Stomach smooth muscle (tissue), 2 donors: ENCODE measurements at regions not wholly inside any gene's neighbourhood (a gene's known extent, or its start where the extent isn't known, plus 50 kb on each side); places are given as distances from the start of the nearest gene placed in this dataset.

Experiments
- H3K27ac ChIP-seq: one replicate; pipeline ENCODE4 v1.7.0; 2013; ENCODE audit warnings: mild to moderate bottlenecking, low read length, inconsistent platforms
- H3K27me3 ChIP-seq, 2 donors: one replicate each; pipeline ENCODE4 v1.7.0; 2013; ENCODE audit warnings: low read length in 2 of 2; ENCODE audit not compliant: insufficient read depth in 2 of 2, control insufficient read depth in 1 of 2
- H3K36me3 ChIP-seq, 2 donors: one replicate each; pipeline ENCODE4 v1.7.0; 2013; ENCODE audit warnings: low read length in 2 of 2; ENCODE audit not compliant: control insufficient read depth in 2 of 2, insufficient read depth in 2 of 2
- H3K4me1 ChIP-seq: one replicate; pipeline ENCODE4 v1.7.0; 2013; ENCODE audit warnings: low read length; ENCODE audit not compliant: control insufficient read depth, insufficient read depth
- H3K4me3 ChIP-seq, 2 donors: one replicate each; pipeline ENCODE4 v1.7.0; 2013; ENCODE audit warnings: low read length in 2 of 2
- H3K9ac ChIP-seq, 2 donors: one replicate each; pipeline ENCODE4 v1.7.0; 2013; ENCODE audit warnings: low read length in 2 of 2, mild to moderate bottlenecking in 1 of 2
- H3K9me3 ChIP-seq, 2 donors: one replicate each; pipeline ENCODE4 v1.7.0; 2013; ENCODE audit warnings: low read length in 2 of 2; ENCODE audit not compliant: control insufficient read depth in 2 of 2
- donor health status: healthy.
- donor health status: Pancreatic carcinoma.

- Histone ChIP-seq H3K9me3 (no peaks in the 10 kb centered on the region), H3K36me3 (no peaks in the 10 kb centered on the region), H3K9ac (no peak overlapping the region), H3K4me3 (no peak overlapping the region), H3K27me3 (no peaks in the 10 kb centered on the region), H3K27ac (no peak overlapping the region), H3K4me1 (peaks cover 7% of the 10 kb centered on the region)
Observed at GRCh38 chr9:107669422-107669821, 179.9 kb upstream of the KLF4 start.

GRCh38 chr9:107667231-107668070, 177.9 kb upstream of the KLF4 start:
- no peak overlapping the region for H3K4me3 ChIP-seq
- H3K4me1 ChIP-seq = peaks cover 7% of the 10 kb centered on the region
- H3K27ac ChIP-seq = no peak overlapping the region
- H3K9me3 ChIP-seq = no peaks in the 10 kb centered on the region
- no peaks in the 10 kb centered on the region for H3K27me3 ChIP-seq
- H3K36me3 ChIP-seq = no peaks in the 10 kb centered on the region
- no peak overlapping the region for H3K9ac ChIP-seq

- Histone ChIP-seq H3K27ac (no peak overlapping the region), H3K9me3 (no peaks in the 10 kb centered on the region), H3K4me1 (peaks cover 7% of the 10 kb centered on the region), H3K36me3 (no peaks in the 10 kb centered on the region), H3K9ac (no peak overlapping the region), H3K4me3 (no peak overlapping the region), H3K27me3 (no peaks in the 10 kb centered on the region)
Observed at GRCh38 chr9:107665057-107665456, 175.5 kb upstream of the KLF4 start.

GRCh38 chr9:107660976-107661375, 171.4 kb upstream of the KLF4 start:
- Histone ChIP-seq H3K9me3 (no peaks in the 10 kb centered on the region), H3K4me3 (no peak overlapping the region), H3K36me3 (no peaks in the 10 kb centered on the region), H3K9ac (no peak overlapping the region), H3K4me1 (no peaks in the 10 kb centered on the region), H3K27ac (no peak overlapping the region), H3K27me3 (no peaks in the 10 kb centered on the region)

GRCh38 chr9:107653263-107653821, 163.8 kb upstream of the KLF4 start:
- no peaks in the 10 kb centered on the region for H3K27me3 ChIP-seq
- H3K27ac ChIP-seq = no peak overlapping the region
- H3K4me3 ChIP-seq = no peak overlapping the region
- H3K9me3 ChIP-seq = no peaks in the 10 kb centered on the region
- H3K36me3 ChIP-seq = no peaks in the 10 kb centered on the region
- H3K4me1 ChIP-seq = peaks cover 4% of the 10 kb centered on the region
- no peak overlapping the region for H3K9ac ChIP-seq

GRCh38 chr9:107650995-107651394, 161.4 kb upstream of the KLF4 start:
- Histone ChIP-seq H3K4me3 (no peak overlapping the region), H3K9me3 (no peaks in the 10 kb centered on the region), H3K27ac (no peak overlapping the region), H3K36me3 (no peaks in the 10 kb centered on the region), H3K4me1 (peaks cover 4% of the 10 kb centered on the region), H3K27me3 (no peaks in the 10 kb centered on the region), H3K9ac (no peak overlapping the region)

- Histone ChIP-seq H3K27me3 (no peaks in the 10 kb centered on the region), H3K27ac (no peak overlapping the region), H3K4me1 (peaks cover 4% of the 10 kb centered on the region), H3K9me3 (no peaks in the 10 kb centered on the region), H3K36me3 (no peaks in the 10 kb centered on the region), H3K4me3 (no peak overlapping the region), H3K9ac (no peak overlapping the region)
Observed at GRCh38 chr9:107650321-107650720, 160.8 kb upstream of the KLF4 start.

GRCh38 chr9:107648153-107648715, 158.7 kb upstream of the KLF4 start:
- peaks cover 2% of the 10 kb centered on the region for H3K4me1 ChIP-seq
- H3K4me3 ChIP-seq = no peak overlapping the region
- H3K36me3 ChIP-seq = no peaks in the 10 kb centered on the region
- H3K9me3 ChIP-seq = no peaks in the 10 kb centered on the region
- no peak overlapping the region for H3K9ac ChIP-seq
- no peak overlapping the region for H3K27ac ChIP-seq
- H3K27me3 ChIP-seq = no peaks in the 10 kb centered on the region

GRCh38 chr9:107647611-107648010, 158.0 kb upstream of the KLF4 start:
- Histone ChIP-seq H3K9ac (no peak overlapping the region), H3K9me3 (no peaks in the 10 kb centered on the region), H3K4me1 (no peaks in the 10 kb centered on the region), H3K27ac (no peak overlapping the region), H3K27me3 (no peaks in the 10 kb centered on the region), H3K36me3 (no peaks in the 10 kb centered on the region), H3K4me3 (no peak overlapping the region)

GRCh38 chr9:107647141-107647540, 157.6 kb upstream of the KLF4 start:
- Histone ChIP-seq H3K4me1 (no peaks in the 10 kb centered on the region), H3K27ac (no peak overlapping the region), H3K36me3 (no peaks in the 10 kb centered on the region), H3K9ac (no peak overlapping the region), H3K4me3 (no peak overlapping the region), H3K27me3 (no peaks in the 10 kb centered on the region), H3K9me3 (no peaks in the 10 kb centered on the region)

GRCh38 chr9:107645464-107645833, 155.9 kb upstream of the KLF4 start:
- Histone ChIP-seq H3K27ac (no peak overlapping the region), H3K4me1 (no peaks in the 10 kb centered on the region)

More at GRCh38 chr9:107645464-107645833, 155.9 kb upstream of the KLF4 start:
- H3K27me3 ChIP-seq = no peaks in the 10 kb centered on the region
- no peaks in the 10 kb centered on the region for H3K9me3 ChIP-seq
- H3K4me3 ChIP-seq = no peak overlapping the region
- no peak overlapping the region for H3K9ac ChIP-seq
- no peaks in the 10 kb centered on the region for H3K36me3 ChIP-seq
